ENCODE measurements at regions not wholly inside any gene's neighbourhood (a gene's known extent, or its start where the extent isn't known, plus 50 kb on each side); places are given as distances from the start of the nearest gene placed in this dataset.

- no peaks in the 10 kb centered on the region for H3K36me3 ChIP-seq (replicated peaks in 1 of 2)
- no peak for DNase-seq
- WGBS, 4 donors = 52 to 68% (median 58%) methylated on average over 9 to 13 of the region's 13 CpGs
- intact Hi-C loops (cut with DNase I) = no loop called here
- H3K9me3 ChIP-seq (replicated peaks in 1 of 3) = no peaks in the 10 kb centered on the region
- TF ChIP-seq CTCF (IDR thresholded peaks at IDR 0.05) = no peak
- TF ChIP-seq POLR2A (IDR thresholded peaks at IDR 0.05) = no peak
- no peak overlapping the region for H3K4me3 ChIP-seq
- no peaks in the 10 kb centered on the region for H3K27me3 ChIP-seq
- no peak overlapping the region for H3K27ac ChIP-seq
- no peaks in the 10 kb centered on the region for H3K4me1 ChIP-seq (replicated peaks in 1 of 2)
Measured at GRCh38 chr17:72373910-72374741, 253.3 kb downstream of the SOX9 start.

- no peak for TF ChIP-seq POLR2A (IDR thresholded peaks at IDR 0.05)
- no peak for TF ChIP-seq CTCF (IDR thresholded peaks at IDR 0.05)
- no peak overlapping the region for H3K27ac ChIP-seq
- intact Hi-C loops (cut with DNase I) = no loop called here
- H3K36me3 ChIP-seq (replicated peaks in 1 of 2) = no peaks in the 10 kb centered on the region
- no peaks in the 10 kb centered on the region for H3K27me3 ChIP-seq
- WGBS, 4 donors = 68 to 76% (median 73%) methylated on average over 14 to 16 of the region's 16 CpGs
- no peaks in the 10 kb centered on the region for H3K9me3 ChIP-seq (replicated peaks in 1 of 3)
- no peaks in the 10 kb centered on the region for H3K4me1 ChIP-seq (replicated peaks in 1 of 2)
- no peak for DNase-seq
- no peak overlapping the region for H3K4me3 ChIP-seq
Measured at GRCh38 chr17:72376526-72377345, 255.9 kb downstream of the SOX9 start.

GRCh38 chr17:72378414-72379390 is 257.9 kb downstream of the SOX9 start:
- Histone ChIP-seq H3K4me1 (replicated peaks in 1 of 2) (no peaks in the 10 kb centered on the region), H3K27ac (no peak overlapping the region), H3K36me3 (replicated peaks in 1 of 2) (no peaks in the 10 kb centered on the region), H3K27me3 (no peaks in the 10 kb centered on the region), H3K9me3 (replicated peaks in 1 of 3) (no peaks in the 10 kb centered on the region), H3K4me3 (no peak overlapping the region)
- WGBS, 4 donors = 77 to 85% (median 79%) methylated on average over 17 to 23 of the region's 23 CpGs
- TF ChIP-seq CTCF (IDR thresholded peaks at IDR 0.05) (no peak), POLR2A (IDR thresholded peaks at IDR 0.05) (no peak)
- intact Hi-C loops (cut with DNase I) = no loop called here
- DNase-seq = no peak
